ENCODE measurements at regions not wholly inside any gene's neighbourhood (a gene's known extent, or its start where the extent isn't known, plus 50 kb on each side); places are given as distances from the start of the nearest gene placed in this dataset.

- Histone ChIP-seq H4K5ac (ENCODE audit: insufficient read length, low read depth, low read length) (no peak overlapping the region), H3K79me1 (ENCODE audit: low read depth, low read length) (no peaks in the 10 kb centered on the region), H3K36me3 (ENCODE audit: control insufficient read depth in 2 of 4, insufficient read depth in 4 of 4, low read length in 3 of 4) (no peaks in the 10 kb centered on the region), H3K9me3 (ENCODE audit: insufficient read depth in 2 of 2, low read depth in 1 of 2, low read length in 1 of 2) (no peaks in the 10 kb centered on the region), H3K23ac (ENCODE audit: insufficient read length) (no peak overlapping the region), H2BK20ac (ENCODE audit: low read length) (no peak overlapping the region), H3K14ac (ENCODE audit: insufficient read length) (no peak overlapping the region), H2AFZ (ENCODE audit: low read length) (no peak overlapping the region), H3K4ac (replicated peaks; ENCODE audit: insufficient read length, low read depth, low read length) (no peak overlapping the region), H2BK12ac (ENCODE audit: low read depth, low read length) (no peak overlapping the region), H2BK5ac (ENCODE audit: low read depth, low read length) (no peak overlapping the region), H2AK5ac (ENCODE audit: low read depth, low read length) (no peak overlapping the region), H3K56ac (replicated peaks; ENCODE audit: insufficient read length, low read depth, low read length) (no peak overlapping the region), H3K9ac (replicated peaks in 1 of 4; ENCODE audit: extremely low read depth in 1 of 4, low read depth in 3 of 4, low read length in 3 of 4) (no peak overlapping the region), H4K8ac (ENCODE audit: extremely low read depth, insufficient read depth, low read length) (no peak overlapping the region), H3K18ac (ENCODE audit: extremely low read depth, low read length) (no peak overlapping the region), H3K27me3 (replicated peaks in 1 of 4; ENCODE audit: control insufficient read depth in 3 of 4, extremely low read depth in 1 of 4, insufficient read depth in 3 of 4, low read length in 3 of 4) (no peaks in the 10 kb centered on the region), H2BK120ac (replicated peaks; ENCODE audit: low read depth, low read length) (no peak overlapping the region), H2BK15ac (ENCODE audit: low read length) (no peak overlapping the region), H3K4me2 (ENCODE audit: insufficient read depth in 1 of 2, low read depth in 2 of 2, low read length in 2 of 2) (no peak overlapping the region), H3K4me1 (replicated peaks in 1 of 4; ENCODE audit: control insufficient read depth in 3 of 4, insufficient read depth in 4 of 4, low read length in 3 of 4) (peaks cover 0 to 12% (median 6%) of the 10 kb centered on the region in 4 experiments; a peak in 4 of 7 replicates), H3K4me3 (ENCODE audit: extremely low read depth in 1 of 4, insufficient read depth in 2 of 4, low read depth in 3 of 4, low read length in 4 of 4) (no peak overlapping the region), H4K91ac (replicated peaks; ENCODE audit: insufficient read length, low read length) (no peak overlapping the region), H4K20me1 (replicated peaks in 1 of 2; ENCODE audit: control insufficient read depth in 1 of 2, insufficient read depth in 2 of 2, low read length in 2 of 2) (no peaks in the 10 kb centered on the region), H3K23me2 (ENCODE audit: low read depth, low read length) (no peaks in the 10 kb centered on the region), H3K27ac (ENCODE audit: low read depth, low read length) (no peak overlapping the region), H3K79me2 (ENCODE audit: control insufficient read depth in 1 of 2, insufficient read depth in 2 of 2, low read length in 2 of 2) (no peaks in the 10 kb centered on the region)
- CTCF ChIA-PET (ENCODE audit: partially characterized antibody), result interaction anchor here (0.5 kb wide), 1 partner anchor 46 kb away, joined by 4 read pairs; no protein-coding TSS in a partner anchor
- POLR2A ChIA-PET (ENCODE audit: partially characterized antibody), result no interaction called here
- no peak for DNase-seq (ENCODE audit: low read depth in 1 of 2, low spot score in 2 of 2)
- WGBS, 2 experiments (ENCODE audit: extremely low coverage in 1 of 2, insufficient coverage in 1 of 2, insufficient read length in 1 of 2, insufficient replicate concordance in 2 of 2, low coverage in 1 of 2, low lambda C conversion rate in 2 of 2, missing lambda C conversion rate in 1 of 2), result 92% methylated on average over 5 of the region's 5 CpGs; no CpG with 5 or more reads in 1 of the 2 experiments
- FAIRE-seq, result no peak
- TF ChIP-seq BCL11A (IDR thresholded peaks at IDR 0.05; ENCODE audit: low read depth in 2 of 2, low read length in 2 of 2) (no peak), RBBP5 (IDR thresholded peaks at IDR 0.05; ENCODE audit: borderline replicate concordance, low read depth, low read length) (no peak), SIRT6 (IDR thresholded peaks at IDR 0.05; ENCODE audit: low read length) (no peak), BACH1 (IDR thresholded peaks at IDR 0.05; ENCODE audit: low read length) (no peak), EGR1 (IDR thresholded peaks at IDR 0.05; ENCODE audit: borderline replicate concordance, low read depth, low read length) (no peak), CBX5 (IDR thresholded peaks at IDR 0.05; ENCODE audit: low read depth, low read length) (no peak)
- TF ChIP-seq, protein P1, sequence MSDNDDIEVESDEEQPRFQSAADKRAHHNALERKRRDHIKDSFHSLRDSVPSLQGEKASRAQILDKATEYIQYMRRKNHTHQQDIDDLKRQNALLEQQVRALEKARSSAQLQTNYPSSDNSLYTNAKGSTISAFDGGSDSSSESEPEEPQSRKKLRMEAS (IDR thresholded peaks at IDR 0.05), result no peak
Measured at GRCh38 chr16:66079671-66080334, 286.7 kb upstream of the CDH5 start.

Measured in H1 (cell line).